ENCODE measurements at regions not wholly inside any gene's neighbourhood (a gene's known extent, or its start where the extent isn't known, plus 50 kb on each side); places are given as distances from the start of the nearest gene placed in this dataset.

DNA sequence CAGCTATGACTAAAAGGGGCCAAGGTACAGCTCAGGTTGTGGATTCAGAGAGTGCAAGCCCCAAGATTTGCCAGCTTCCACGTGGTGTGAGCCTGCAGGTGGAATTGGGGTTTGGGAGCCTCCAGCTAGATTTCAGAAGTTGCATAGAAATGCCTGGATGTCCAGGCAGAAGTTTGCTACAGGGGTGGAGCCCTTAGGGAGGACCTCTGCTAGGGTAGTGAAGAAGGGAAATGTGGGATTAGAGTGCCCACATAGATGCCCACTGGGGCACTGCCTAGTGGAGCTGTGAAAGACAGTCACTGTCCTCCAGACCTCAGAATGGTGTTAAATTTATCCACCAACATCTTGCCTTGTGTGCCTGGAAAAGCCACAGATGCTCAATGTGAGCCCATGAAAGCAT, 255.1 kb downstream of the BMP2 start:
- Histone ChIP-seq H3K36me3 (no peaks in the 10 kb centered on the region), H3K4me3 (no peak overlapping the region), H3K27me3 (no peaks in the 10 kb centered on the region), H3K4me1 (no peaks in the 10 kb centered on the region), H3K27ac (no peak overlapping the region), H3K9me3 (no peaks in the 10 kb centered on the region)
- WGBS, 2 donors, result 34 to 37% methylated on average over 1 of the region's 1 CpG
- DNase-seq, result no peak
- intact Hi-C loops (cut with DNase I), result no loop called here
- no peak for ATAC-seq
- TF ChIP-seq, protein P1, sequence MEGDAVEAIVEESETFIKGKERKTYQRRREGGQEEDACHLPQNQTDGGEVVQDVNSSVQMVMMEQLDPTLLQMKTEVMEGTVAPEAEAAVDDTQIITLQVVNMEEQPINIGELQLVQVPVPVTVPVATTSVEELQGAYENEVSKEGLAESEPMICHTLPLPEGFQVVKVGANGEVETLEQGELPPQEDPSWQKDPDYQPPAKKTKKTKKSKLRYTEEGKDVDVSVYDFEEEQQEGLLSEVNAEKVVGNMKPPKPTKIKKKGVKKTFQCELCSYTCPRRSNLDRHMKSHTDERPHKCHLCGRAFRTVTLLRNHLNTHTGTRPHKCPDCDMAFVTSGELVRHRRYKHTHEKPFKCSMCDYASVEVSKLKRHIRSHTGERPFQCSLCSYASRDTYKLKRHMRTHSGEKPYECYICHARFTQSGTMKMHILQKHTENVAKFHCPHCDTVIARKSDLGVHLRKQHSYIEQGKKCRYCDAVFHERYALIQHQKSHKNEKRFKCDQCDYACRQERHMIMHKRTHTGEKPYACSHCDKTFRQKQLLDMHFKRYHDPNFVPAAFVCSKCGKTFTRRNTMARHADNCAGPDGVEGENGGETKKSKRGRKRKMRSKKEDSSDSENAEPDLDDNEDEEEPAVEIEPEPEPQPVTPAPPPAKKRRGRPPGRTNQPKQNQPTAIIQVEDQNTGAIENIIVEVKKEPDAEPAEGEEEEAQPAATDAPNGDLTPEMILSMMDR (IDR thresholded peaks at IDR 0.05), result no peak
- FAIRE-seq, result no peak

DNA sequence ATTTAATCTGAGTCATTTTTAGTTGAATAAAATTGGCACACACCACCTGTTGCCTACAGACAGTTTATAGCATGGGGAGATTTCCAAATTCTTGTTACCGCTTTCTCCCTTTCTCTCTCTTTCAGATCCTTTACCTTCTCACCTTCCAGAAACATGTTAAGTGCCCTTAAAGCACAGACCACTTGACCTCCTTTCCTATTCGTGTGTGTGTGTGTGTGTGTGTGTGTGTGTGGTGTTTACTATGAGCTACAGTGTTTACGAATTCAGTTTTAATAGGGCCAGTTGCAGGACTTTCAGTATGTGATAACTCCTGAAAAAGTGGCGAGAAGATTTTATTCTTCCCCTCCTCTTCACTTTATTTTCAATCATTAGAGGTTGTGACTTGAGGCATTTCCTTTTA, 258.1 kb downstream of the BMP2 start:
- H3K4me3 ChIP-seq, result no peak overlapping the region
- H3K27ac ChIP-seq, result no peak overlapping the region
- H3K4me1 ChIP-seq, result no peaks in the 10 kb centered on the region
- TF ChIP-seq, protein P1 (IDR thresholded peaks at IDR 0.05), result no peak
- FAIRE-seq (no peak), DNase-seq (no peak), ATAC-seq (no peak)
- H3K36me3 ChIP-seq, result no peaks in the 10 kb centered on the region
- no peaks in the 10 kb centered on the region for H3K9me3 ChIP-seq
- intact Hi-C loops (cut with DNase I), result no loop called here
- WGBS, 2 donors, result 36% methylated on average over 4 of the region's 4 CpGs
- no peaks in the 10 kb centered on the region for H3K27me3 ChIP-seq

DNA sequence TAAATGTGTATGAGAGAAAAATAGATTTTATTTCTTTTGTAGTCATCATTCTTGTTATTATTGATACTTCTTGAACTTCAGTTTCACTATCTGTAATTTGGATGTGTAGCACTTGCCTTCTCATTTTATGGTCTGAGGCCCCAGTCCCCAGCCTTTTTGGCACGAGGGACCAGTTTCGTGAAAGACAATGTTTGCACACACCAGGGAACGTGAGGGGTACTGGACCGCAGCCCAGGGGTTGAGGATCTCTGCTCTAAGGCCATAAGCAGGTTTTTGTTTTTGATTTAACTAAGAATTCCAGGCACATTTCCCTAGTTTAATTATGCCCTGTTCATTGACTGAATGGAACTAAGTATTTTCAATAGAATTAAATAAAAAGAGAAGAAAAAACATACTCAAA, 261.5 kb downstream of the BMP2 start:
- DNase-seq, result no peak
- ATAC-seq, result no peak
- no peak for FAIRE-seq
- no peaks in the 10 kb centered on the region for H3K27me3 ChIP-seq
- TF ChIP-seq, protein P1 (IDR thresholded peaks at IDR 0.05), result no peak
- H3K27ac ChIP-seq, result no peak overlapping the region
- no peak overlapping the region for H3K4me3 ChIP-seq
- WGBS, 2 donors, result 46 to 59% methylated on average over 4 of the region's 4 CpGs
- H3K9me3 ChIP-seq, result no peaks in the 10 kb centered on the region
- no peaks in the 10 kb centered on the region for H3K4me1 ChIP-seq
- intact Hi-C loops (cut with DNase I), result no loop called here
- H3K36me3 ChIP-seq, result no peaks in the 10 kb centered on the region

DNA sequence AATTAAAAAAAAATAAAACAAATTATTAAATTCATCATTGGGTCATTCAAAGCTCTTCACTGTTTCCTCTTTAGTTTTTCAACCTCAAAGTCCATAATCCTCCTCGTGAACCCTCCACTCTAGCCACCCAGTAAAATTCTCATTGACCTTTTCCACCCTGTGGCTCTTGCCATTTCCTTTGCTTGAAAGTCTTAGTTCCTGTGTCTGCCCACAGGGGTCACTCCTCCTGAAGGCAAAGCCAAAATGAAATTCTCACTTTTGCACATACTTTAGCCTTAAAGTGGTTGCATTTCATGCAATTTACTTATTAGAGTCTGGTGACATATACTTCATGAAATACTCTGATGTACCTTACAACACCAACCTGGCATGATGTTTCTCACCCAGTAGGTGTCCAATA, 263.7 kb downstream of the BMP2 start:
- Histone ChIP-seq H3K27ac (no peak overlapping the region), H3K36me3 (no peaks in the 10 kb centered on the region), H3K9me3 (no peaks in the 10 kb centered on the region), H3K4me3 (no peak overlapping the region), H3K27me3 (no peaks in the 10 kb centered on the region), H3K4me1 (no peaks in the 10 kb centered on the region)
- FAIRE-seq (no peak), ATAC-seq (no peak), DNase-seq (no peak)
- TF ChIP-seq, protein P1 (IDR thresholded peaks at IDR 0.05), result no peak
- intact Hi-C loops (cut with DNase I), result no loop called here
- 12 to 21% methylated on average over 1 of the region's 1 CpG for WGBS, 2 donors

DNA sequence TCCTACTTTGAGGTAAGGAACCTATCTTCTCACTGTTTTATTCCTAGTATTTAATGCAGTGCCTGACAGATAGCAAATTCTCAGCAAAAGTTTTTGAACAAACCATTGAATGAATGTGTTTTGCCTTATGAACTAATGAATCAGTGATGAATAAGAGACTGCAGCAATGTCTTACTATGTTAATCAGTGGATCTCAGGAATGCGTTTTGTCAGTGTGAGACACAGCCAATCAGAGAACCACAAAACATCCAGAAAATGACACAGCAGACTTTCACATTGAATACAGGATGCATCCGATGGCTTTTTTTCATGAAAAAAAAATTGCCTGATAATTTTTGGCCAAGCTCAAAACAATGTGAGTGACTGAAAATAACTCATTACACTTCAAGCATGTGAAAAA, 270.5 kb downstream of the BMP2 start:
- WGBS, 2 donors, result 40 to 60% methylated on average over 2 of the region's 2 CpGs
- intact Hi-C loops (cut with DNase I), result no loop called here

More for the DNA sequence above, 270.5 kb downstream of the BMP2 start:
- DNase-seq (no peak), FAIRE-seq (no peak), ATAC-seq (no peak)
- TF ChIP-seq, protein P1 (IDR thresholded peaks at IDR 0.05), result no peak
- H3K27ac ChIP-seq, result no peak overlapping the region
- no peak overlapping the region for H3K4me3 ChIP-seq
- no peaks in the 10 kb centered on the region for H3K9me3 ChIP-seq
- no peaks in the 10 kb centered on the region for H3K36me3 ChIP-seq
- peaks cover 0 to 4% (median 0%) of the 10 kb centered on the region in 4 donors for H3K27me3 ChIP-seq
- no peaks in the 10 kb centered on the region for H3K4me1 ChIP-seq
